ENCODE measurements at regions not wholly inside any gene's neighbourhood (a gene's known extent, or its start where the extent isn't known, plus 50 kb on each side); places are given as distances from the start of the nearest gene placed in this dataset.
A peak's percentile ranks its signal among the peaks of the same experiment; 100 is the strongest.

DNA sequence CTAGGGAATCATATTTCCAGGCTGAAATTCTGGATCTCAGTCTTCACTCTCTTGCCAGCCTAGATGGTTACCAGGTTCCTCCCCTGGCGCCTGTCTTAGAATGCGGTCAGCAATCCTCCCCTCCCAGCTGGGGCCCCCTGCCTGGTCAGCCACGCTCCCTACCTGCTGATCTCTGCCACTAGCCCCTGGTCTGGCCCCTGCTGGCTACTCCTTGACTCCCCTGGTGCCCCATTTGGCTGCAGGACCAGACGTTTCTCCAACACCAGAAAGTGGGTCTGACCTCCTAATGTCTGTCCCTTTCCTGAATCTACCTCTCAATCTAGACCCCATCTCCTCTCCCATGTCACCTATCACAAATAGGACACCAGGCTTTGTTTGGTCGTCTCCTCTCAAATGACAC is 432.0 kb upstream of the SMIM21 start:
- TF ChIP-seq, protein P1, sequence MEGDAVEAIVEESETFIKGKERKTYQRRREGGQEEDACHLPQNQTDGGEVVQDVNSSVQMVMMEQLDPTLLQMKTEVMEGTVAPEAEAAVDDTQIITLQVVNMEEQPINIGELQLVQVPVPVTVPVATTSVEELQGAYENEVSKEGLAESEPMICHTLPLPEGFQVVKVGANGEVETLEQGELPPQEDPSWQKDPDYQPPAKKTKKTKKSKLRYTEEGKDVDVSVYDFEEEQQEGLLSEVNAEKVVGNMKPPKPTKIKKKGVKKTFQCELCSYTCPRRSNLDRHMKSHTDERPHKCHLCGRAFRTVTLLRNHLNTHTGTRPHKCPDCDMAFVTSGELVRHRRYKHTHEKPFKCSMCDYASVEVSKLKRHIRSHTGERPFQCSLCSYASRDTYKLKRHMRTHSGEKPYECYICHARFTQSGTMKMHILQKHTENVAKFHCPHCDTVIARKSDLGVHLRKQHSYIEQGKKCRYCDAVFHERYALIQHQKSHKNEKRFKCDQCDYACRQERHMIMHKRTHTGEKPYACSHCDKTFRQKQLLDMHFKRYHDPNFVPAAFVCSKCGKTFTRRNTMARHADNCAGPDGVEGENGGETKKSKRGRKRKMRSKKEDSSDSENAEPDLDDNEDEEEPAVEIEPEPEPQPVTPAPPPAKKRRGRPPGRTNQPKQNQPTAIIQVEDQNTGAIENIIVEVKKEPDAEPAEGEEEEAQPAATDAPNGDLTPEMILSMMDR (IDR thresholded peaks at IDR 0.05): no peak

GRCh38 chr18:75858754-75859153 is 431.3 kb upstream of the SMIM21 start:
- TF ChIP-seq, protein P1 (IDR thresholded peaks at IDR 0.05): no peak

- TF ChIP-seq, protein P1 (IDR thresholded peaks at IDR 0.05): no peak
Measured at GRCh38 chr18:75857558-75857957, 430.1 kb upstream of the SMIM21 start.

GRCh38 chr18:75854808-75855207 is 427.3 kb upstream of the SMIM21 start:
- TF ChIP-seq, protein P1 (IDR thresholded peaks at IDR 0.05): no peak

DNA sequence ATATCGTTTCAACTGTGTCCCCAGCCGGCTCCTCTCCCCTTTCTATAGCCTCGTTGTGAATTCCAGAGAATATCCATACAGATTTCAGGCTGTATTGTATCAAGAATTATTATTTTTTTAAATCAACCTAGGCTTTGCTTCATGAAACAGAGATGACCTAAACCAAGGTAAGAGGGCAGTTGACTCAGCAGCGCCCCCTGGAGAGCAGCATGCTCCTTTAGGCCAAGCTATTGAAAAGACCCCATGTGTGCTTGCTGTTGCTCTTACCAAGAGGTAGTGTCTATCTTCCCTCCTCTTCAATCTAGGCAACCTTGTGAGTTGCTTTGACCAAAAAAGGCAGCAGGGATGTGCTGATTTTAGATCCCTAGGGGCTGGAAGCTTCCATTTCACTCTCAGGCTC is 426.7 kb upstream of the SMIM21 start:
- TF ChIP-seq, protein P1 (IDR thresholded peaks at IDR 0.05): peak; percentile 66

DNA sequence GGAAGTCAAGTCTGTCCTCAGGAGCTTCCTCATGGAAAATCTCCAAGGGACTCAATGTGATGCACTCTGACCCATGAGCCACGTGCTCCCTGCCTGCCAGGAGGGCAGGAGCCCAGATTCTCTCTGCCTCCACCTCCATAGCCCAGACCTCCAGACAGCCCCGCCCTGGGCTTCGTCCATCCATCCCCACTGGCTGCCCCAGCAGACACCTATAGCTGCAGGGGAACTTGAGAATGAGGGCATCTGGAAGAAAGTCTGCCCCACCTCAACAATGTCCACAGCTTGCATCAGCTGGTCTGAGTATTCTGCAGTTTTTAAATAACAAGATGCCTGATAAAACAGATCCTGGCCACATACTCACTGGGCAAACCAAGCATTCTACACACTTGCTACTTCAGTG is 418.8 kb upstream of the SMIM21 start:
- TF ChIP-seq, protein P1 (IDR thresholded peaks at IDR 0.05): no peak

- TF ChIP-seq, protein P1 (IDR thresholded peaks at IDR 0.05): no peak
Measured at GRCh38 chr18:75845413-75845812, 417.9 kb upstream of the SMIM21 start.

- TF ChIP-seq, protein P1 (IDR thresholded peaks at IDR 0.05): no peak
Measured at GRCh38 chr18:75844146-75844545, 416.6 kb upstream of the SMIM21 start.

Data from LNCAP (cell line).